ENCODE measurements at regions not wholly inside any gene's neighbourhood (a gene's known extent, or its start where the extent isn't known, plus 50 kb on each side); places are given as distances from the start of the nearest gene placed in this dataset.

DNA sequence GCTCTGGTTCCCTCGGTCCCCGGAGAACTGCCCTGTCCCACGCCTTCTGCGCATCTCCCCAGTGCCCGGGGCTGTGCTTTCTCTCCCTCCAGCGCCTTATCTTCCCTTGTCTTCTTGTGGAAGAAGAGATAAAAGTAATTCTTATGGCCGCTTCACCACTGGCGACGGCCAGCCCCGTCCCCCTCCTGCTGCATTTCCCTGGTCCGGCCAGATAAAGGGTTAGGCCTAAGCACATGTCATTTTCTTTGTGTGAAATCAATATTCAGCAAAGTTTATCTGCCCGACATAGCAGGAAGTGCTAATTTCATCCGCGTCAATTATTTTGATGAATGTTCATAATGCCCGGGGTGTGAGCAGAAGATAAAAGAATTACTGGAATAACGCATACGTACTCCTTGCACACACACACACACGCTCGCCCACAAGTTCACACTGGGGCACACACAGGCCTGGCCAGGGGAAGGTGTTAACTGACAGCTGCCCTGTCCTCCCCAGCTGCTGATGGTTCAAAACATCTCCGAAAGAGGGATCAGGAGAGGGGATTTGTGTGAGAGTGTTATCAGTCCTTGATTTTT, 177.7 kb upstream of the LHX5 start:
- no peaks in the 10 kb centered on the region for H4K20me1 ChIP-seq (ENCODE audit: insufficient read depth, low read length)
- no peak overlapping the region for H3K9ac ChIP-seq (ENCODE audit: low read length)
- no peak overlapping the region for H3K27ac ChIP-seq (ENCODE audit: low read length)
- DNase-seq, result no peak
- H3K36me3 ChIP-seq (replicated peaks; ENCODE audit: insufficient read depth, low read length), result no peaks in the 10 kb centered on the region
- no peaks in the 10 kb centered on the region for H3F3A ChIP-seq (ENCODE audit: insufficient read depth, low read length)
- H3K27me3 ChIP-seq (replicated peaks; ENCODE audit: insufficient read depth, low read length), result no peaks in the 10 kb centered on the region; the same call in 1 of the 2 replicates
- H3K4me3 ChIP-seq (ENCODE audit: low read length), result no peak overlapping the region
- no peaks in the 10 kb centered on the region for H3K9me3 ChIP-seq (replicated peaks; ENCODE audit: insufficient read depth, low read length)
- H3K9me2 ChIP-seq (replicated peaks; ENCODE audit: insufficient read depth, low read length), result no peaks in the 10 kb centered on the region
- TF ChIP-seq, protein P1, sequence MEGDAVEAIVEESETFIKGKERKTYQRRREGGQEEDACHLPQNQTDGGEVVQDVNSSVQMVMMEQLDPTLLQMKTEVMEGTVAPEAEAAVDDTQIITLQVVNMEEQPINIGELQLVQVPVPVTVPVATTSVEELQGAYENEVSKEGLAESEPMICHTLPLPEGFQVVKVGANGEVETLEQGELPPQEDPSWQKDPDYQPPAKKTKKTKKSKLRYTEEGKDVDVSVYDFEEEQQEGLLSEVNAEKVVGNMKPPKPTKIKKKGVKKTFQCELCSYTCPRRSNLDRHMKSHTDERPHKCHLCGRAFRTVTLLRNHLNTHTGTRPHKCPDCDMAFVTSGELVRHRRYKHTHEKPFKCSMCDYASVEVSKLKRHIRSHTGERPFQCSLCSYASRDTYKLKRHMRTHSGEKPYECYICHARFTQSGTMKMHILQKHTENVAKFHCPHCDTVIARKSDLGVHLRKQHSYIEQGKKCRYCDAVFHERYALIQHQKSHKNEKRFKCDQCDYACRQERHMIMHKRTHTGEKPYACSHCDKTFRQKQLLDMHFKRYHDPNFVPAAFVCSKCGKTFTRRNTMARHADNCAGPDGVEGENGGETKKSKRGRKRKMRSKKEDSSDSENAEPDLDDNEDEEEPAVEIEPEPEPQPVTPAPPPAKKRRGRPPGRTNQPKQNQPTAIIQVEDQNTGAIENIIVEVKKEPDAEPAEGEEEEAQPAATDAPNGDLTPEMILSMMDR (IDR thresholded peaks at IDR 0.05; ENCODE audit: low read length), result no peak
- no peak for TF ChIP-seq EZH2phosphoT487 (IDR thresholded peaks at IDR 0.05; ENCODE audit: low read length)
- TF ChIP-seq EZH2 (optimal IDR thresholded peaks at IDR 0.05; ENCODE audit: low read depth, low read length), result no peak
- H3K79me2 ChIP-seq (ENCODE audit: low read length), result no peaks in the 10 kb centered on the region
- no peak overlapping the region for H2AFZ ChIP-seq (ENCODE audit: low read length)
- H3K4me1 ChIP-seq (ENCODE audit: low read length), result no peaks in the 10 kb centered on the region
- no peak overlapping the region for H3K4me2 ChIP-seq (ENCODE audit: low read depth, low read length)

DNA sequence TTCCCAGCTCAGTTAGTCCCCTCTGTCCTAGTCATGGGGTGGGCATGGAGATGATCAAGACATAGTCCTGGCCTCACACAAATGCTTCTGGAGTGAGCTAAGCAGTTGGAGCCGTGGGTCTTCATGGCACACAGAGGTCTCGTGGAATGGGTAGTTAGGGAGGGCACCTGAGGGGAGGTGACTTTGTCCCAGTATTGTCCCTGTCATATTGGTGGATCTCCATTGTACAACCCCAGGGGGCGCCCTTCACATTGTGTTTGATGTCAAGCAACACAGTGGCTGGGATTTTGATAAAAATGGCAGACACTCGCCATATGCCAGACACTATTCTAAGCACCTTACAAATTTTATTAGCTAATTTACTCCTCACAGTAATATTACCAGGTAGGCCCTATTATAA, 175.4 kb upstream of the LHX5 start:
- H3K9ac ChIP-seq (ENCODE audit: low read length), result no peak overlapping the region
- H3K9me3 ChIP-seq (replicated peaks; ENCODE audit: insufficient read depth, low read length), result no peaks in the 10 kb centered on the region
- no peak overlapping the region for H3K4me2 ChIP-seq (ENCODE audit: low read depth, low read length)
- no peaks in the 10 kb centered on the region for H4K20me1 ChIP-seq (ENCODE audit: insufficient read depth, low read length)
- H3K4me3 ChIP-seq (ENCODE audit: low read length), result no peak overlapping the region
- no peaks in the 10 kb centered on the region; the same call in 1 of the 2 replicates for H3K27me3 ChIP-seq (replicated peaks; ENCODE audit: insufficient read depth, low read length)
- no peak overlapping the region for H3K27ac ChIP-seq (ENCODE audit: low read length)
- DNase-seq, result no peak
- H3K9me2 ChIP-seq (replicated peaks; ENCODE audit: insufficient read depth, low read length), result no peaks in the 10 kb centered on the region
- H3K36me3 ChIP-seq (replicated peaks; ENCODE audit: insufficient read depth, low read length), result no peaks in the 10 kb centered on the region
- no peaks in the 10 kb centered on the region for H3K4me1 ChIP-seq (ENCODE audit: low read length)
- TF ChIP-seq, protein P1 (IDR thresholded peaks at IDR 0.05; ENCODE audit: low read length), result no peak
- TF ChIP-seq EZH2phosphoT487 (IDR thresholded peaks at IDR 0.05; ENCODE audit: low read length) (no peak), EZH2 (optimal IDR thresholded peaks at IDR 0.05; ENCODE audit: low read depth, low read length) (no peak)
- H3F3A ChIP-seq (ENCODE audit: insufficient read depth, low read length), result no peaks in the 10 kb centered on the region
- H2AFZ ChIP-seq (ENCODE audit: low read length), result no peak overlapping the region
- H3K79me2 ChIP-seq (ENCODE audit: low read length), result no peaks in the 10 kb centered on the region

DNA sequence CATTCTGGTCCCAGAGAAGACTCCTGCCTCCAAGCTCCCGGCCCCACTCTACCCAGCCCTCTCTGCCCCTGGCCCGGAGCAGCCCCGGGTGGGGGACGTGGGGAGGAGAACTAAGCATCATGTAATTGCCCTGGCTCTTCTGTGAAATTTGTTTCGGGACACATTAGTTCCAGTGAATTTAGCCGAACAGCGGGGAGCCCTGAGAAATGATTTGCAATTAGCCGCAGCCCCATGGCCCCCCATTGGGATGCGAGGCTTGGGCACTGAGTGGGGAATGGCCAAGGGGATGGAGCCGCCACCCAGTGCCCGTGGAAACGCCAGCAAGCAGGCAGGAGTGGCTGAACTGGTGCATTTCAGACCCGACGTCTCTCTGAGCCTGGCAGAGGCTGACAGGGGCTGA, 173.9 kb upstream of the LHX5 start:
- no peaks in the 10 kb centered on the region for H3K9me3 ChIP-seq (replicated peaks; ENCODE audit: insufficient read depth, low read length)
- H3K36me3 ChIP-seq (replicated peaks; ENCODE audit: insufficient read depth, low read length), result no peaks in the 10 kb centered on the region
- no peaks in the 10 kb centered on the region for H4K20me1 ChIP-seq (ENCODE audit: insufficient read depth, low read length)
- no peak overlapping the region for H3K9ac ChIP-seq (ENCODE audit: low read length)
- no peaks in the 10 kb centered on the region for H3F3A ChIP-seq (ENCODE audit: insufficient read depth, low read length)
- H3K27me3 ChIP-seq (replicated peaks; ENCODE audit: insufficient read depth, low read length), result no peaks in the 10 kb centered on the region; the same call in 1 of the 2 replicates
- H3K4me2 ChIP-seq (ENCODE audit: low read depth, low read length), result no peak overlapping the region
- no peaks in the 10 kb centered on the region for H3K4me1 ChIP-seq (ENCODE audit: low read length)
- TF ChIP-seq EZH2phosphoT487 (IDR thresholded peaks at IDR 0.05; ENCODE audit: low read length), result no peak
- TF ChIP-seq, protein P1 (IDR thresholded peaks at IDR 0.05; ENCODE audit: low read length), result no peak
- H3K9me2 ChIP-seq (replicated peaks; ENCODE audit: insufficient read depth, low read length), result no peaks in the 10 kb centered on the region
- H3K79me2 ChIP-seq (ENCODE audit: low read length), result no peaks in the 10 kb centered on the region
- H2AFZ ChIP-seq (ENCODE audit: low read length), result no peak overlapping the region
- DNase-seq, result no peak
- H3K4me3 ChIP-seq (ENCODE audit: low read length), result no peak overlapping the region
- H3K27ac ChIP-seq (ENCODE audit: low read length), result no peak overlapping the region
